ENCODE measurements at regions not wholly inside any gene's neighbourhood (a gene's known extent, or its start where the extent isn't known, plus 50 kb on each side); places are given as distances from the start of the nearest gene placed in this dataset.
A peak's percentile ranks its signal among the peaks of the same experiment; 100 is the strongest.
"Not testable (repeated sequence)": the region's sequence is repeated elsewhere in the genome, so short reads cannot be mapped to it uniquely, and the experiment has no call there.

GRCh38 chr3:152773633-152774032 is 61.3 kb upstream of the P2RY1 start:
- DNase-seq (ENCODE audit: low read depth): no peak

- not testable (repeated sequence) for DNase-seq (ENCODE audit: low read depth)
Observed at GRCh38 chr3:152774230-152774629, 60.7 kb upstream of the P2RY1 start.

- no peak for DNase-seq (ENCODE audit: low read depth)
Observed at GRCh38 chr3:152778022-152778421, 56.9 kb upstream of the P2RY1 start.

- DNase-seq (ENCODE audit: low read depth): peak; percentile 16
Observed at GRCh38 chr3:152779653-152780052, 55.3 kb upstream of the P2RY1 start.

- no peak for DNase-seq (ENCODE audit: low read depth)
Observed at GRCh38 chr3:152780553-152780952, 54.4 kb upstream of the P2RY1 start.

GRCh38 chr3:152785051-152785450 is 49.9 kb upstream of the P2RY1 start:
- DNase-seq (ENCODE audit: low read depth): no peak
